ENCODE measurements at regions not wholly inside any gene's neighbourhood (a gene's known extent, or its start where the extent isn't known, plus 50 kb on each side); places are given as distances from the start of the nearest gene placed in this dataset.

DNA sequence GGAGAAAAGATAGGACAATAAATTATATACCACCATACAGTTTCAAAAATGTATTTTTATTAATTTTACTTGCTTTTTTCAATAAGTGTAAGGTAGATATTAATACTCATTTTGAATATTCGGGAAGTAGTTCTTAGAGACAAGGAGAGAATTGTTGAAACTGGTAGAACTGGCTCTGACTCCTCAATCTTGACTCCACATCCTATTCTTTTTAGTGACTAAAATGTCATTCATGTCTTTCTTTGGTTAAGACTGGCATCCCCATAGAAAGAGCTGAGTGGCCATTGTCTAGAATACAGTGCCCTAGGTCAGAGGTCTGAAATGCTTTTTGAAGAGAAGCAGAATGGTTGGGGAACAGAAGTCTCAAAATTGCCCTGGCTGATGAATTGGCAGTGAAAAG lies 177.6 kb upstream of the LRIG3 start:
- Histone ChIP-seq H3K4me2 (ENCODE audit: control insufficient read depth, insufficient read depth) (no peak overlapping the region), H3K27ac (ENCODE audit: control insufficient read depth, insufficient read depth) (no peak overlapping the region), H3K36me3 (ENCODE audit: control insufficient read depth in 2 of 2, insufficient read depth in 2 of 2, low read length in 1 of 2) (no peaks in the 10 kb centered on the region), H3K9me3 (replicated peaks; ENCODE audit: control insufficient read depth, insufficient read depth, low read length) (no peaks in the 10 kb centered on the region), H3K4me1 (ENCODE audit: control insufficient read depth, insufficient read depth, low read length) (no peaks in the 10 kb centered on the region), H3K9ac (ENCODE audit: control insufficient read depth, insufficient read depth, low read length) (no peak overlapping the region), H3K79me2 (ENCODE audit: control insufficient read depth, insufficient read depth, low read length) (no peaks in the 10 kb centered on the region), H3K27me3 (replicated peaks in 1 of 2; ENCODE audit: control insufficient read depth in 2 of 2, insufficient read depth in 2 of 2, low read length in 1 of 2) (no peaks in the 10 kb centered on the region), H3K4me3 (no peak overlapping the region), H2AFZ (ENCODE audit: control insufficient read depth, low read depth, low read length) (no peak overlapping the region), H4K20me1 (ENCODE audit: control insufficient read depth, insufficient read depth) (no peaks in the 10 kb centered on the region)
- ChIA-PET SMC1A (ENCODE audit: uncharacterized antibody, unreplicated experiment) (no interaction called here), RAD21 (ENCODE audit: unreplicated experiment) (no interaction called here), CTCF (no interaction called here), POLR2A (no interaction called here)
- no peak for DNase-seq (ENCODE audit: low read depth, low spot score)
- in situ Hi-C loops (cut with MboI), result no loop called here
- 0% methylated on average over 1 of the region's 1 CpG for WGBS (ENCODE audit: insufficient coverage, insufficient replicate concordance, low lambda C conversion rate, missing lambda C conversion rate)
- no peak for FAIRE-seq
- no peak for ATAC-seq
- intact Hi-C loops (cut with micrococcal nuclease; ENCODE audit: unreplicated experiment), result no loop called here
- no TSS peak for BruUV-seq (replicated peaks)
- TF ChIP-seq SUZ12 (IDR thresholded peaks at IDR 0.05; ENCODE audit: unreplicated experiment) (no peak), NFYB (IDR thresholded peaks at IDR 0.05; ENCODE audit: insufficient read depth, low read depth, low read length) (no peak), HDAC6 (IDR thresholded peaks at IDR 0.05; ENCODE audit: unreplicated experiment) (no peak), DPF2 (IDR thresholded peaks at IDR 0.05) (no peak), SUPT20H (IDR thresholded peaks at IDR 0.05; ENCODE audit: borderline replicate concordance, control insufficient read depth, low read depth, low read length) (no peak)

GRCh38 chr12:59096246-59096645 lies 175.9 kb upstream of the LRIG3 start:
- in situ Hi-C loops (cut with MboI), result no loop called here
- Histone ChIP-seq H3K9ac (ENCODE audit: control insufficient read depth, insufficient read depth, low read length) (no peak overlapping the region), H3K27ac (ENCODE audit: control insufficient read depth, insufficient read depth) (no peak overlapping the region), H3K4me3 (no peak overlapping the region), H3K9me3 (replicated peaks; ENCODE audit: control insufficient read depth, insufficient read depth, low read length) (no peaks in the 10 kb centered on the region), H4K20me1 (ENCODE audit: control insufficient read depth, insufficient read depth) (no peaks in the 10 kb centered on the region), H3K4me1 (ENCODE audit: control insufficient read depth, insufficient read depth, low read length) (no peaks in the 10 kb centered on the region), H3K27me3 (replicated peaks in 1 of 2; ENCODE audit: control insufficient read depth in 2 of 2, insufficient read depth in 2 of 2, low read length in 1 of 2) (no peaks in the 10 kb centered on the region), H3K36me3 (ENCODE audit: control insufficient read depth in 2 of 2, insufficient read depth in 2 of 2, low read length in 1 of 2) (no peaks in the 10 kb centered on the region), H3K4me2 (ENCODE audit: control insufficient read depth, insufficient read depth) (no peak overlapping the region), H2AFZ (ENCODE audit: control insufficient read depth, low read depth, low read length) (no peak overlapping the region), H3K79me2 (ENCODE audit: control insufficient read depth, insufficient read depth, low read length) (no peaks in the 10 kb centered on the region)
- RAD21 ChIA-PET (ENCODE audit: unreplicated experiment), result no interaction called here
- ATAC-seq (no peak), DNase-seq (ENCODE audit: low read depth, low spot score) (no peak), FAIRE-seq (no peak)
- CTCF ChIA-PET, result no interaction called here
- SMC1A ChIA-PET (ENCODE audit: uncharacterized antibody, unreplicated experiment), result no interaction called here
- POLR2A ChIA-PET, result no interaction called here
- no peak for TF ChIP-seq CBX3 (IDR thresholded peaks at IDR 0.05; ENCODE audit: borderline replicate concordance, low read depth)
- intact Hi-C loops (cut with micrococcal nuclease; ENCODE audit: unreplicated experiment), result no loop called here
- no TSS peak for BruUV-seq (replicated peaks)

All from GM12878 (cell line).